HG03175 (cell line): ENCODE measurements at regions not wholly inside any gene's neighbourhood (a gene's known extent, or its start where the extent isn't known, plus 50 kb on each side); places are given as distances from the start of the nearest gene placed in this dataset.

Experiments used
- ATAC-seq: cut with Tn5 transposase; IDR thresholded peaks from one replicate; pipeline ENCODE4 v1.9.1; 2021; ENCODE audit warnings: mild to moderate bottlenecking, moderate library complexity; ENCODE audit not compliant: unreplicated experiment

DNA sequence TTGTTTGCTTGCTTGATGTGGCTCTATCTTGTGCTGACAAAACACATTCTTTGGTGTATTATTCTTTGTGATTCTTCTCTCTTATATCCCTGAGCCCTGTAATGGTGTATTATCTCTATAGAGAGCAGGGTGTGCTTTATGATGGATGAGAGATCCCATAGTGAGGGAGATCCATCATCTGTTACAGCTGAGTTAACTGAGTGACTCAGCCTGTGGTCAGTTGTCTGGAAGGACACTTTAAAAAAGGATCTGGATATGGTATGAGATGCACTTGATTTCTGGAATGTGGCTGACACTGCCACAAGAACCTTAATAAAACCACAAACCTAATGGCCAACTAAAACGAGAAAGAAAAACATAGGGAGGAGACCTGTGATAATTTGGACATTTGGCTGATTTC, 461.4 kb upstream of the SYT1 start:
- no peak for ATAC-seq

GRCh38 chr12:78403681-78404080, 460.9 kb upstream of the SYT1 start:
- no peak for ATAC-seq

DNA sequence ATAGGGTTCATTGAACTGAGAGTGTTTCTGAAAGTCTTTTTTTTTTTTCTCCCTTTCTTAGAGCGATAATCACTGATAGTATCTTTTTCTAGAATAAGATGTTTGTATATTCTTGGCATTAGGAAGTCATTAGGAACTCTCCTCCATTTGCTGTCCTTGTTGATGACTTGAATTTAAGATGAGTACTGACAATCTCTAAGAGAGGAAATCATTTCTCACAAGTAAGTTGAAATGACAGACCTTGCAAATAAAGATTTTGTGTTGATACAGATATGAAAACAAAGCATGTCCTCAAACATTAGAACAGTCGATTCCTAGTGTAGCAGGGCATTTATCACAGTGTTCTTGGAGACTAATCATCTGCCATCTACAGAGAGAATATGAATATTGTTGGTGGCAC, 458.4 kb upstream of the SYT1 start:
- no peak for ATAC-seq

DNA sequence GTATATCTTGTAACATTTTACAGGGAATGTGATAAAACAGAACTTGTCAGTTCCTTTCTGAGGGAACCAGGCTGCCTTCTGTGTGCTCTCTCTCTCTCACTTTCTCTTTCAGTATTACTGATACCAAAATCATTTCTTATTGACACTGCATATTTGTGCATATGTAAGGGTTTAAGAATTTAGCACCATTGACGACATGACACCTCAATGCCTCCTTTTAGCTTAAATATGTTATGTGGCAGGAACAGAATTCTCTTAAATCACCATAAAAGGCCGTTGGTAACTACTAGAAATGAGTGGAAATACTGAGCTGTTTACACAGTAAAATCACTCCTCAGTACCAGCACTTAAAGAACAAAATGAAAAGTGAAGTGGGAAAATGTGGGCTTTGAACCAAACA, 457.7 kb upstream of the SYT1 start:
- ATAC-seq, result peak; percentile 90

DNA sequence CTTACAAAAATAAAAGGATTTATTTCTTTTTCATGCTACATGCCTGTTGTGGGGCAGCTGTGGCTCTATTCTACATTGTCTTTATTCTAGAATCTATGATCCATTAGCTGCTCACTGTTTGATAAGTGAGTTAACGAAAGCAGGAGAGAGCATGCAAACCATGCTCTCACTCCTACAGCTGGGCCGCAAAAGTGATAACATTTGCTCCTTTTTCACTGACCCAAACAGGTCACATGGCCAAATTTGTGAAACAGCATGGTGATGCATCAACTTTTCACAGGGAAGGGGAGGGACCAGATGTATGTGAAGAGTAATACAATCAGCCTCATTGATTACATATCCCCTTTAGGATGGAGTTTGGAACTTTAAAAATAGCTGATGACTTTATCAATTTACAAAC, 456.9 kb upstream of the SYT1 start:
- peak; percentile 54 for ATAC-seq

DNA sequence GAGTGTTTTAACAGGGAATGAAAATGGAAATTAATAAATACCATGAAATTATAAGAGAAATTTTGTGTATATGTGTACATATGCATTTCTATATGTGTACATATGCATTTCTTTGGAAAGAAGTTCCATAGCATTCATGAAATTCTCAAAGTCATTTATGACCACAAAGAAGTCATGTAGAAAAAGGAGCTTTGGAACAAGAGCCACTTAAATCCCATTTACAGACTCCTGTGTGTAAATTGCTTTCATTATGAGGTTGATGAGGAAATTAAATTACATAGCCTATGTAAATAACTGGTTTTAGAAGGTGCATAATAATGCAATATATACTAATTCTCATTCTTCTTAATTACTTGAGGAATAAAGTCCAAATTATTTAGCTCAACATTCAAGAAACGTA, 450.5 kb upstream of the SYT1 start:
- ATAC-seq, result no peak

DNA sequence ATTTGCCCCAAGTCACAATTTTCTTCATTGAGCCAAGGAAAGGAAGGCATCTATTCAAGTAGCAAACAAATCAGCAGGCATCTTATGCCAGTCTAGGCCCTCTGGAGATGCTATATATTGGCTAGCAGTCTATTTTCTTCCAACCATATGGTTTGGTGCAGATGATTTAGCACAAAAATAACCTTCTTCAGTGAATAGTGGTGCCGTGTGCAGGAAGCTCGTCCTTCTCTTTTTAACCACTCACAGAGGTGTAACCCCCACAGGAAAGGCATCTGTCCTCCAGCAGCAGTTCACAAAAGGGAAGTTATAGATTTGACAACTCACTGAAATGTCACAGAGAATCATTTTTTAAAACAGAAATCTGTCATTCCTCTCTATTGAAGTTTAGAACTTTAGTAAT, 445.7 kb upstream of the SYT1 start:
- peak; percentile 70 for ATAC-seq

- no peak for ATAC-seq
Observed at GRCh38 chr12:78419513-78419912, 445.1 kb upstream of the SYT1 start.

- no peak for ATAC-seq
Observed at GRCh38 chr12:78420991-78421390, 443.6 kb upstream of the SYT1 start.

GRCh38 chr12:78430551-78430950, 434.0 kb upstream of the SYT1 start:
- no peak for ATAC-seq

GRCh38 chr12:78431931-78432330, 432.6 kb upstream of the SYT1 start:
- ATAC-seq, result no peak

GRCh38 chr12:78439666-78440065, 424.9 kb upstream of the SYT1 start:
- ATAC-seq, result no peak

DNA sequence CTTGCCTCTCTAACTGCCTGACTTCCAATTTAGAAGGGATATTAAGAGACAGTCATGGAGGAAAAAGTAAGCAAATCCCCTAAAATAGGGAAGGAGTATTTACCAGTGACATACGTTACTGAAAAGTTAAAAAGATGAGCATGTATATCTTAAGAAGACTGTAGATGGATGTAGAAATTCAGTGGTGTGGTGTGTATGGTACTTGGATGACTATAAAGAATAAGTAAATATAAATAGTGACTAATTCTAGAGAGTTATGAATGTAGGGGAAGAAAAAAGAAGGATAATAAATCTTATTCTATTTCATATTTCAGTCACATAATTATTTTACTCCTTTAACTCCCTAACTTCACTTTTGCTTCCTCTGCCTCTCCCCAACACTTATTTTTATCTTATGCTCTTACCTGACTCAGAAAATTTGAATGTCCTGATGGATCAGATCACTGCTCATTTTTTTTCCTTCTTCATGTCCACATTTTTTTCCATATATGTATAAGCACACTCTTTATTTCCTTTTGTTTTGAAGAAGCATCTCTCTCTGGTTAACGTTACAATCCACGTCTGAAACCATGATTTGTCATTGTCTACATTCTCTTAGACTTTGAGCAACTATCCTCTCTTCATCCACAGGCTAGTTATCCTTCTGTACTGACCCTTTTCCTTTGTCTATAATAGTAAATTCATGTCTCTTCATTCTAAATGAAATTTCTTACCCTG, 422.7 kb upstream of the SYT1 start:
- ATAC-seq, result no peak

GRCh38 chr12:78442454-78442801, 422.1 kb upstream of the SYT1 start:
- ATAC-seq, result no peak

DNA sequence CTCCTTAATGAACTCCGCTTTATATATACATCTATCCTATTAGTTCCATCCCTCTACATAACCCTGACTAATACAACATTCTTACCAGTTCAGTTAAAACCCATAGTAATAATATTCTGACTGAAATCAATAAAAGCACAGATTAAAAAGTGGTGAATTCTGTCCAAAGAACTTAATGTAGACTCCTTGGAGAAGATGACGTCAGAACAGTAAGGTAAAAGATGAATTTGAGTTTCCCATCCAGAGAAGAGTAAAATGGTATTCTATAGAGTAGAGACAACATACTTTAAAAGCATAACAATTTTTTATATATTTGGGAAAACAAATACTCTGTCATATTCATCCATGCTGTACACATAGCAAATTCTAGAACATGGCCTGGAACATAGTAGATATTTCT, 418.0 kb upstream of the SYT1 start:
- no peak for ATAC-seq

GRCh38 chr12:78447373-78447772, 417.2 kb upstream of the SYT1 start:
- ATAC-seq, result no peak

GRCh38 chr12:78448692-78449091, 415.9 kb upstream of the SYT1 start:
- ATAC-seq, result no peak

GRCh38 chr12:78455991-78456390, 408.6 kb upstream of the SYT1 start:
- ATAC-seq, result no peak

- peak; percentile 100 for ATAC-seq
Observed at GRCh38 chr12:78457938-78458337, 406.6 kb upstream of the SYT1 start.

DNA sequence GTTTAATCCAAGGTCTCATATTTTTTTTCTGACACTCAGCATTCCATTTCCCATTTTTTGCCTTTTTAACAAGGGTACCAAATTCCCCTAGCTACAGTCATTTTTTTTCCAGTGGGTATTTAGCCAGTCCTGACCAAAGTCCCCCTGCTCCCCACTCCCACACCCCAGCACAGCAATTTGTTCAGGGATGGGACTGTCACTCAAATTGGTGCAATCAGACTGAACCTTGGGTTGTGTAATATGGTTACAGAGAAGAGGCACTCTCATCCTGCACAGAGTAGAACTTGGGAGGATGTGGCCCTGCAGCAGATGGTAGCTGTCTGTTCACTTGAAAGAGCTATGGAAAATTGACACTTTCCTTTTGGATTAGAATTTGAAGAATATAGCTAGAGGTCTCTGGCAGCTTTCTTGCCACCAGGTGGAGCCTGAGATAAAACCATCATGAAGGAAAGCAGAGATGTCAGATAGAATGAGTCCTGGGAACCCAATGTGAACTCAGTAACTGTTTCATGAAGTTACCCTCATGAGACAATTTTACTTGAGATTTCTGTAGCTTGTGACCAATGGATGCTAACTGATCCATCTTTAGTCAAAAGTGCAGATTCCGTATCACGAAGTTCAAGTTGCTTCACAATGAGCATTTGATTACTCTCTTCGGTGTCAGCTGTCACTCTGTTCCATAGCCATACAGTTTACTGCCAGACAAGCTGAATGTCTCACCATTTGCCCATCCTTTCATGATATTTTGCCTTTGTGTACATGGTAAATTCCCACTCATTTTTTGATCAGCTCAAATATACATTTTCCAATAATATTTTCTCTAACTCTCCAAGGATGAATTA, 394.0 kb upstream of the SYT1 start:
- no peak for ATAC-seq

GRCh38 chr12:78473136-78473535, 391.4 kb upstream of the SYT1 start:
- no peak for ATAC-seq

DNA sequence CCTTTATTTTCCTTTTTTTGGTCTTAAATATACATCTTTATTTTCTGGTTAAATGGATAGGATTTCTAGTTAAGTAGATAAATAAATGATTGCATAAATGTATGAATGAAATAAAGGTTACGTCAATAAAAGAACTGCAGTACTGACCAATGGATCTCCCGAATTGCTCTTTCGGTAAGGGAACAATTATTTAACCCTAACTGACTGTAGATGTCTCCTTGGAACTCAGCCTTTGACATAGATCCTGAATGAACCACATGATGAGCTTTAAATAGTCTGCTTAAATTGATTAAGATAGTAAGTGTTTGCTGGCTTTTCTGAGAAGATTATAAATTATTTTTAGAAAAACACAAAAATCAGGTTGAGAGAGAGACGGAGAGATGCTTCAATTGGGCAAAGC, 391.0 kb upstream of the SYT1 start:
- ATAC-seq, result no peak
